Activated T-cell treated with anti-CD3 and anti-CD28 coated beads for 24 hours (primary cell): ENCODE measurements at regions not wholly inside any gene's neighbourhood (a gene's known extent, or its start where the extent isn't known, plus 50 kb on each side); places are given as distances from the start of the nearest gene placed in this dataset.
"Not testable (repeated sequence)": the region's sequence is repeated elsewhere in the genome, so short reads cannot be mapped to it uniquely, and the experiment has no call there.

Source experiments
- DNase-seq: peaks from one replicate; pipeline ENCODE4 v3.0.0-alpha.2; 2020; ENCODE audit warnings: low read depth

DNA sequence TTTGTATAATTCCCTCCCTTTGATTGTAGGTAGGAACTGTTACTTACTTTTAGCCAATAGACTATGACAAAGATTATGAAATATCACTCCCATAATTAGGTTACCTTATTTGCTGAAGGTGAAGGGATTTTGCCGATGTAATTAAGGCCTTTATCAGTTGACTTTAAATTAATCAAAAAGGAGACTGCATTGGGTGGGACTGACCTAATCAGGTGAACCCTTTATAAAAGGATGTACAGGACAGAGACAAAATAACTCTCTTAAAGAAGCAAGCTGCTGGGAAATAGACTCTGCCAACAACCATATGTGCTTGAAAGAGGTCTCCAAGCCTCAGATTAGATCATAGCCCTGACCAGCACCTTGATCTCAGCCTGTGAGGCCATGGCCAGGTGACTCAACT, 167.6 kb downstream of the SOX3 start:
- DNase-seq, result no peak

DNA sequence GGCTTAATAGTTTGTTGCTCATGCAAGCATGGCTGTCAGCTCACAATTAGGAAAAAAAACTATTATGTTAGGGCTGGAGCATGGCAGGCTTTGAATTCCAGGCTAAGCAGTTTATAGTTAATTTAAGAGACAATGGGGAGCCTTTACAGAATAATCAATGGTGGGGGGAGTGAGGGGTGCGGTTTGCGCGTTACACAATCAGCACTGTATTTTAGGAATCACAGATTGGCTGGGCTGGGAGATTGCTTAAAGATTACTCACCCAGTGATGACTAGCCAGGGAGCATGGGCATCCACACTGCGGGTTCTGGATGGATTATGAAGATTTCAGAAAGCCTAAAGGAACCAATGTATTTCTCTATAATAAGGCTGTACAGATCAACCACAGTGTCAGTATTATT, 186.6 kb downstream of the SOX3 start:
- DNase-seq, result no peak

DNA sequence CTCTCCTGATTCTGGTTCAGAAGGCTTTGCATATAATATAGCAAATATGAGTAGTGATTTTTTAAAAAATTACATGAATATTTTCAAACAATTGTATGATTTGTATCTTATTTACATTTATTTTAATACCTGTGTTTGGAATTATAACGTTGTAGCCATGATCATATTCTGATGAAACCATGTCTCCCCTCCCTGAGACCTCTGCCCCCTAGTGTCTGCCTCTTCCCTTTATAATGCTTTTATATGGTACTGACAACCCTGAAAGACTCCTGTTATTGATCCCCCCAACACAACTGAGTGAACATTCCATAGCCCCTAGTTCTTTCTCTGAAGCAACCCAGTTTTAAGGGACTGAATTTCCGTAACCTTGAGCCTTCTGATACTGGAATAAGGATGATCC, 187.4 kb downstream of the SOX3 start:
- no peak for DNase-seq

DNA sequence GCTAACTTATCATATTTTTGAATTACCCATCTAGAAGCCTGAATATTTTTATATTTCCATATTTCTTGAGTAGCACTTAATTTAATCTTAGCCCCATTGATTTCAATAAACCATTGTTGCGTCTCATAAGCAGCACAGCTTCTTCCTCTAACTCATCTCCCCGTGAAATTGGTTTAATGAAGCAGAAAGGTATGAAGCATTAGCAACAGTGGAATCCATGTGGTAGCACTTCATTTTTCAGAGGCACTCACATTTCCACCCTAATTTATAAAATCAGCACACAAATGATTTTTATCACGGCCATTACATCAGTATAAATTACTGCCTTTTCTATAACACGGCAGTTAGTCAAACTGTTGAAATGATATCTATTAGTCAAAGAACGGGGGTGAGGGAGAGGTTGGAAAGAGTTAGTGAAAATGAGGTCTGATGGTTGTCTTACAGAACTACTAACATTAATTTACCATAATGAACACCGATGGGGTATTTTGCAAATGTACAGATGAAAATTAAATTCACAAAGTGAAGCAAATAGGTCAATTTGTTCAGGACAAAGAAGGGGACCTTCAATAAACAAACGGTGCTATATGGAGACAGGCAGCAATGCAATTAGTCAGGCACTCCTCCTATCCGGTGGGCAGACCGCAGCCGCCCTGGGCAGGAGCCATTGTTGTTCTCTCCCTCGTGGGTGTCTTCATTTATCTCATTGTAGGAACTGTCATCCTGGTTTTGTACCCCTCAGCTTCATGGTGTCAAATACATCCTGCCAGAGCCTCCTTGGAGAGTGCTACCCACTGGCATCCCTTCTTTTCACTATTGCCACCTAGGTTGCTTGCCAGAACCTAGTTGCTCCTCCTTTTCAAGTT, 205.7 kb downstream of the SOX3 start:
- DNase-seq, result no peak

DNA sequence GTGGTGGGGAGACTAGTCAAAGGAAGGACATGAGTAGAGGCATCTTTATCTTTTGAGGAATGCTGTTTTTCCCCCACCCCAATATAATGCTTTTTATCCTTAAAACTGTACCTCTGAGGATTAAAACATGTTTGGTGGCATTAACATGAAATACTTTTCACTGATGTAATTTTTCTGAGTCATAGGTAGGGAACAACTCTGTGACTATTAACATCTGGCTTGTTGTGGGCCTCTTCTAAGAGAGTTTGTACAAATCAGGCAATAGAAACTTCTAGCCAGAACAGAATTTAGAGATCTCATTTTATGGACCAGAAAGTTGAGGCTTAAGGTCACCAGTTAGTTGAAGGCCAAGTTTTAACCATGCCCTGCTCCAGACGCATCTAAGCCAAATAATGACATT, 207.6 kb downstream of the SOX3 start:
- DNase-seq, result no peak

DNA sequence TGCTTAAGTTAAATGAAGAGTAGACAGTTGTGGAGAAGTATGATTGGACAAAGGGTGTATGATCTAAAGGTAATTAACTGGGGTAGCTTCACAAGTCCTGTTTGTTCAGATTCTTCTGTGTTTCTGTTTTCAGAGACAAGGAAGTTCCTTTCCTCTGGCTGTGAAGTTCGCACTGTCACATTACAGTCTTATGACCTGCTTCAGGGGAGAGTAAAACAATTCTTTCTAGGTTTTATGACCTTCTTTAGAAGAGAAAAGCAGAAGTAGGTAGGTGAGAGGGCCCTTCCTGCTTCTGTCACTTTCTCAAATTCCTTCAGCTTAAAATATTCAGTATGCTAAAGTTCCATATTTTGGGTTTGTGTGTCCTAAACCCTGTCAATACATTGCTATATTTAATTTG, 211.9 kb downstream of the SOX3 start:
- DNase-seq, result no peak

DNA sequence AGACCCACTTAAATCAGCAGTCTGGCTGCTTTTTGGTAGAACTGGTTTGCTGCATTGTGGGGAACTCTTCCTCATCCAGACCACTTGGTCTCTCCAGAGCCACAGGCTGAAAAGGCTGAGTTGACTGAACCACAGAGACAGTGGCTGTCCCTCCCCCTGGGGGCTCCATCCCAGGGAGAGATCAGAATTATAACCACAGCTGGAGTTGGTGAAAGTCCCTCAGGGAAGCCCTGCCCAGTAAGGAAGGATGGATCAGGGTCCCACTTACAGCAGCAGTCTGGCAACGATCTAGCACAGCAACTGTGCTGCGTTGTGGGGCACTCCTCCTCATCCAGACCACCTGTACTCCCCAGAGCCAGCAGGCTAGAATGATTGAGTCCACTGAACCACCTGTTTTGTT, 212.7 kb downstream of the SOX3 start:
- DNase-seq, result no peak

DNA sequence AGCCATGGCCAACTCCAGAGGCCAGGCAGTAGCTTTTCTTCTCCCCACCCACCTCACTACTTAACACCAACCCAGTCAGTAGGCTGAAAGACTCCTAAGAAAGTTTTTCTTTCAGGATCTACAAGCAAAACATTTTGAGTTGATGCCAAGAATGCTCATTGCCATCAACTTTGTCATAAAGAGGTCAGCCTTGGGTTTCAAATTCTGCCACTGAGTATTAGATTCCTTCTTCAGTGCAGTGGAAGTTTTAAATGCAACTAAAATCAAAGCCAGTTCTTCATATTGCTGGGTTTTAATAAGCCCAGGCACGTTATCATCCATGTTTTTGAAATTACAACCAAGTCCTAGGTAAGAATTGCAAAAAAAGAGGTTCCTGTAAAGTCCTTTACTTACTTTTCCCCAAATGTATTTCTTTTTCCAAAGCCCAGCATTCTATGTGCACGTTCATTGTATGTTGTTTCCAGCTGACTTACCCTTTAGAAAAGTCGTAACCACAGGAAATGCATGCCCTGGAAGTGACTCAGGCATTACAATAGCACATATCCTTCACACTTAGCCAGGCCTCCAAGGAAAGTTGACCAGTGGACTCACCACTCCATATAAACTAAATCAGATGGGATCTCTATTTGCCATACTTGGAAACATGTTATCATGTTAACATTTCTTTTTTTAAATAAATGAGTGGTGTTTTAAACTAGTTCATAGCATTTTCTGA, 229.9 kb downstream of the SOX3 start:
- no peak for DNase-seq

DNA sequence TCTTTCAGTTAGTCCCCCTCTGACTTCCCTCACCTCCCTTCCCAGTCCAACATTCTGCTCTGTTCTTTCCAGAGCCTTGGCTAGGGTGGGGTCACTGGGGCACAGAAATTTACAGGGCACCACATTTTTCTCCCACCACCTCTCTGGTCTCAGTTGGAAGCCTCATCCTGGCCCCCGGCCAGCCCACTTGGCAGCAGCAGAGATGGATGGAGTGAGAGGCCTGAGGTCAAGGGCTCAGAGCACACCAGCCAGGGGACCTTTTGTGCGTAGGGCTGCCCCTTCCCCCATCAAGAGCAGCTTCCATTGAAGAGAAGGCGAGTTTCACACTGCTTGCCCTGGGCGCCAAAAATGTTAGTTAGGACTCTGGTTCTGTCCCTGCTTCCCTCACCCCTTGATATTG, 230.9 kb downstream of the SOX3 start:
- DNase-seq, result no peak

DNA sequence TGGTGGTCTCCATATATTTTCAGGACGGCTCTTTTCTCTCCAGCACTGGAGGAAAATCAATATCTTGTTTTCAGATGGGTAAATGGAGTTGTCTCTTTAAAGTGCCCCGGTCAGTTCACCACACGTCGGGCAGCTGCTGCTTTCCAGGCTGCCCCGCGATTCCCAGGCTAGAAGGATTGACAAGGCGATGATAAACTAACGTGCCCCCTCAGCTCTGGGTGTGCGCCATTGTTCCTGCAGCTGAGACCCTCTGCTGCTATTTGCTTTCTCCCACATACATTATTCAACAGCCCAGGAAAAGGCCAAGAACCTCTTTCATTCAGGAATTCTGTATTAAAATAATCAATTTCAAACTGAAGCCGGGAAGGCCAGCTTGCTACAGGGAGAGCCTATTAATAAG, 254.5 kb downstream of the SOX3 start:
- DNase-seq, result no peak

DNA sequence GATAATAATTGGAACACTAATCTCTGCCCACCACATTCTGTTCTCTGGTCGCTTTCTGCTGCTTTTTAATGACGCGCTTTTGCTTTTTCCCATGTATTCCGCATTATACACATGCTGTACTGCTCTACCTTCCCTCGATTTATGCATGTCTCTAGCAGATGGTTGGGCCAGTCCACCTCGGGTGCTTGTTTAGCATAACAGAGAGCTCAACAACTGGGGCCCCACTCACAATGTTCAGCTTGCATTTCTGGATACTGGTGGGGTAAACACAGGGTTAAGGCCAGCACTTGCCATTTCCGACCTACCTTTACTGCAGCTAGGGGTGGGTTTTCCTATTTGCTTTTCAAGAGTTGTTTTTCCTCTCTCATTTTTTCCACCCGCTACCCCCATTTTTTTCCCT, 255.8 kb downstream of the SOX3 start:
- no peak for DNase-seq

DNA sequence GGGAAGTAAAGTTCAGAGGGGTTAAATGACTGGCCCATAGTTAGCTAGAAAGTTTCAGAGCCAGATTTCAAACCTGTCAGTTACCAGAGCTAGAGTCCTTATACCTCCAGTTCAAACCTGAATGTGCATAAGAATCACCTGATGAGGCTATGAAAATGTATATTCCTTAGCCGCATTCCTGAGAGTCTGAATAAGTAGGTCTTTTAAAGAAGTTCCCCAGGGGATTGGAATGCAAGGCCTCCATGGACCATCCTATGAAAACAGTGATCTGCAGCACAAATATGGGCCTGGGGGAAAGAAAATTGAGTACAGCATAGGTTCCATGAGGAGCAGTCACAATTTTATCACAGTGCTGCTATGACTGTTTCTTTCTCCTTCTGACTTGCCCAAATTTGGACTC, 263.9 kb upstream of the CXorf66 start:
- DNase-seq, result no peak

DNA sequence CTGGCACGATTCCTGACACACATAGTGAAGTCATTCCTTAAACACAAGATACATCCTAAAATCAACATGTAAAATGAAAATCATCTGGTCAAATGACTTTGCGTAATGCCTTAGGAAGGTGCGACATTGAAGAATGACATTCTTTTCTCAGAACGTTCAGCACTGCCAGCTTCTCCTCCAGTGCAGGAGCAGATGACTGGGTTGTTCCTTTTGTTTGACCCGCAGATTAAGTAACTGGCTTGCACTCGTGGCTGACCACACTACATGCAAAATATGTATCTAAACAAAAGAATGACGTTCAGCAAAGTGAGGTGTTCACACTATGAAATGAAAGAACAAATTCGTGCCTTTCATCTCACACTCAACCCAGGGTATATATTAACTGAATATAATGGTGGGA, 260.7 kb upstream of the CXorf66 start:
- DNase-seq, result not testable (repeated sequence)

DNA sequence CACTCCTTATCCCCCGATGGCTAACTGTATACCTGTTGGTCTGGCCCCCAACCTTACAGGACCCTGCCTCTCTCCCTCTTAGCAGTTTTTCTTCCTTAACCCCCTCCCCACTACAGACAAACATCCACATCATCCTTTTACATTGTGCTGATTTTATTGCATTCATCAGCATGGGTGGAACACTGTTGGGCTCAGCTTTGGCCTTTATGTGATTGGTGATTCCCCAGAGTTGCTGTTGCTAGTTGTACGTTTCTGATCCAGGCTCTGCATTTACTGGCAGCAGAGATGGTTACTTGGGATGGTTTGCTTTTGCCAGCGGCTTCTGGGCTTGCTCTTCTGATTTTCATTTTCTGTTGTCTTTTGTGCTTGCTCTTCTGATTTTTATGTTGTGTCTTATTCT, 250.6 kb upstream of the CXorf66 start:
- DNase-seq, result not testable (repeated sequence)

DNA sequence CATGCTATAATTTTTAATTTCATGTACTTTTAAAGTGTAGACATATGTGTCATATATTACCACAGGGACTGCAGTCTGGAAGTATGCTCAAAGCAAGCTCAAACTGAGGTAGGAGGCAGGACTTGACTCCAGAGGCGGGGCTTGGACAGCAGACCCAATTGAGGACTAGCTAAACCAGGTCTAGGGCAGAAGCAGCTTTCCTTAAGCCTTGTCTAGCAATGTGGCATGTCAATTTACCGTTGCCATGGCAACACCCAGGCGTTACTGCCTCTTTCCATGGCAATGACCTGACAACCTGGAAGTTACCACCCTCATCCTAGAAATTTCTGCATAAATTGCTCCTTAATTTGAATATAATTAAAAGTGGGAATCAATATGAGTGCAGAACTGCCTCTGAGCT, 249.2 kb upstream of the CXorf66 start:
- not testable (repeated sequence) for DNase-seq

DNA sequence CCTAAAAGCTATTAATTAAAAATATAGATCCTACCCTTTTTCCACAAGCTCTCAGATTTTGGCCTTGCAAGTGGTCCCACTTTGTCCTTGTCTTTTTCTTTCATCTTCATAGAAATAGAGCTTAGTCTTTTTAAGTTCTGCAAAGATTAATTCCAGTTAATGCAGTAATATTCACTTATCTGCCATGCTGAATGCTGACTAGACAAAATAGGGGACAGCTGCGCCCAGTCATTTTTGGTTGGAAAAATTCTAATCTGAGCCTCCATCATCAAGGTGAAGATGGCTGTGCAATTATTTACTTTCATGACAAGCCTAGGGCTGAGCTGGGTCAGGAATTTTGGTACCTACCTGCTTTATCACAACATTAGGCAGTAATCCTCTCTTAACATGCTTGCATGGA, 241.3 kb upstream of the CXorf66 start:
- no peak for DNase-seq

DNA sequence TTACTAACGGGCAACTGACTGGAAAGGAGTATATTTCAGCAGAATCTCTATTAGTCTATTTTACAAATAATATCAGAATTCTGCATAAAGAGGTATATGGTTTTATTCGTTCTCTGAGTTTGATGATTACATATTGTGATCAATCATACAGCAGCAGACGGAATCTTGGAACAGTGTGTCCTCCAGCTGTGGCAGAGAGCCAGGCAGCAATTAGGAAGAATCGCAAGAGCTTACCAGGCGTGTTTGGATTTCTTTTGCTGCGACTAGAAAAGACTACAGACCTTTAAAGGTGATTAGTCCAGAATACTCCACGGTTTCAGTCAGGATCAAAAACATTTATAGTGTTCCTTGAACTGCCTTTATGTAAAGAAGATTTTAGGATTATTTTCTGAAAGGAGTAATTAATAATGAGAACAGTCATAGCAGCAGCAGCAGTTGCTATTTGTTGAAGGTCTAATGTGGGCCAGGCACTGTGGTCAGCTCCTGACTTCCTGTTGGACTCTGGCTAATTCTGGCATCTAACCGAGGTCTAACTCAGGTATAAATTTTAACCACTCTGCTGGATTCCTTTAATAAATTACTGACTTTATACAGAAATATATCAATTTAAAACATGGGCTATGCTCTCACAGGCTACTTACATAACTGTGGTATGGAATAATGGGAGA, 225.3 kb upstream of the CXorf66 start:
- DNase-seq, result no peak

DNA sequence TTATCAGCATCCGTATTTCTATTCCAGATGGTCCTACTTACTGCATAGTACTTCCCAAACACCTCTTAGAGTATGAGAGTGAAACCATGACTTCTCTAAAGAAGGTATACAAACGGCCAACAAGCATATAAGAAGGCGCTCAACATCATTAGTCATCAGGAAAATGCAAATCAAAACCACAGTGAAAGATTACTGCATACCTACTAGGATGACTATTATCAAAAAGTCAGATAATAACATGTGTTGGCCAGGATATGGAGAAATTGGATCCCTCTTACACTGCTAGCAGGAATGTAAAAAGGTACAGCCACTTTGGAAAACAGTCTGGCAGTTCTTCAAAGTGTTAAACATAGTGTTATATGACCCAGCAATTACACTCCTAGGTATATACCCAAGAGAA, 215.3 kb upstream of the CXorf66 start:
- no peak for DNase-seq

DNA sequence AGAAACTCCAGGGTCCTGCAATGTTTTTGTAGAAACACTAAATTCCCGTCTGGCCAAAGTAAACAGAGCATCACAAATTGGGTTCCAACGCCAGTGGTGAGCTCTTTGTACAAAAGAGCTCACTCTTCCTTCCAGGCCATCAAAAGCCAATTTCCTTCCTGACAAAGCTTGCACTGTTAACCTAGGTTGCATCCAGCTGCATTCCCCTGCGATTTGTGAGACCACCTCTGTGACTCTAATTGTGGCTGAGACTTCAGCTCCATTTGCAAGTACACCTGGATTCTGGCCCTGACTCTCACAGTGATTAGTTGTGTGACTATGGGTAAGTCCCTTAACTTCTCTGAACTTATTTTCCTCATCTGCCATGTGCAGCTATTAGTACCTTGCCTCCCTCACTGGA, 212.5 kb upstream of the CXorf66 start:
- no peak for DNase-seq

DNA sequence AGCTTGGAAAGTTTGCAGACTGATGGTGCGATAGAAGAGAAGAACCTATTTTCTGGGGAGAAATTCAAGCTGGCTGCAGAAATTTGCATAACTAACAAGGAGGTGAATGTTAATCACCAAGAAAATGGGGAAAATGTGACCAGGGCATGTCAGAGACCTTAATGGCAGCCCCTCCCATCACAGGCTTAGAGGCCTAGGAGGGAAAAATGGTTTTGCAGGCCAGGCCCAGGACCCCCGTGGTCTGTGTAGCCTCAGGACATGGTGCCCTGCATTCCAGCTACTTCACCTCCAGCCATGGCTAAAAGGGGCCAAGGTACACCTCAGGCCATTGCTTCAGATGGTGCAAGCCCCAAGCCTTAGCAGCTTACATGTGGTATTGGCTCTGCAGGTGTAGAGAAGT, 207.1 kb upstream of the CXorf66 start:
- DNase-seq, result no peak

DNA sequence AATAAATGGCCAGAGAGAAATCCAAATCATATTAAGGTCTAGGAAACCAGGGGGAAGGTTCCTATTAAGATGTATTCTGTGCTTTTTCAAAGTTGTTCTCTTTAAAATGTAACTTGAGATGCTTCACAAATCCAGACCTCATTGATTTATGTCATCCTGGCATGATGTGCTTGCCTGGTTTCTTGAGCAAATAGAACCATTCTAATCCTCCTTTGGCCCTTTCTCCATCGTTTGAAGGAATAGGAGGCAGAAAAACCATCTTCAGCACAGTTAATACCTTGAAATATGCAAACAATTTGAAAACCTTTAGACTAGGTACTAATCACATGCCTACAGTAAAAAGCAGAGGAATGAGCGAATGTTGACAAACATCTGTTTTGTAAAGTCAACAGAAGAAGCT, 202.2 kb upstream of the CXorf66 start:
- DNase-seq, result no peak

DNA sequence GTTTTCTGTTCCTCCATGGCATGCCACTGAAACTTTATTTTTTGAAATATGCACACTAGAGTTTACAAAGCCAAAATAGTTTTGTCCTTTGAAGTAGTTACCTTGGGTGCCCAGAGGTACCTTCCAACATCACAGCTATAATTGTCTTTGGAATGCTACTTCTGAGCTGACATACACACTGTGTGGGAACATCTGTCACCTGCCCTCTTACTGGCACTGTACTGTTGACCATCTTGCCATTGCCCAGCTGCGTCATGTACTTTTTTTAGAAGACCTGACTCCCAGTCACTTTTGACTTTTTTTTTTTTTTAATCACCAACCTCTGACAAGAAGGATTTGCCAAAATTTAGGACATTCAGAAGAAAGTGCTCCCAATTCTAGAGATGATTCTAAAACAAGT, 200.5 kb upstream of the CXorf66 start:
- DNase-seq, result no peak

DNA sequence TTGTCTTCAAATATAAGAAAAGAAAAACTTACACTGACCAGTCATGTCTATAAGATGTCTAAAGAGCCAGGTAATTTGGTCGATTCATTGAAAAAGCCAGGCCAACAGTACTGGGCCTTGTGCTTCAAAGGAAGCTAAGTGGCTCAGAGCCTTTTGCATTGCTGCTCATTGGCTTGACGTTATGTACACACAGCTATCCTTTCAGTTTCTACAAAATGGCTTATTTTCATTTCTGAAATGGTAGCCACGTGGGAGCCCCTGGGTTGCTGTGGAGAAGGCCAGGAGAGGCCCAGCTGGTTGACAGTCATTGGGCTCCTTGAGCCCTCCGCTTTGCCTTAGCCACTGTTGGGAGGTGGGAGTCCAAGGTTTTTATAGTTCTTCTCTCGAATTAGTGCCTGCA, 199.1 kb upstream of the CXorf66 start:
- no peak for DNase-seq
